ENCODE measurements at regions not wholly inside any gene's neighbourhood (a gene's known extent, or its start where the extent isn't known, plus 50 kb on each side); places are given as distances from the start of the nearest gene placed in this dataset.
"Not testable (repeated sequence)": the region's sequence is repeated elsewhere in the genome, so short reads cannot be mapped to it uniquely, and the experiment has no call there.

DNA sequence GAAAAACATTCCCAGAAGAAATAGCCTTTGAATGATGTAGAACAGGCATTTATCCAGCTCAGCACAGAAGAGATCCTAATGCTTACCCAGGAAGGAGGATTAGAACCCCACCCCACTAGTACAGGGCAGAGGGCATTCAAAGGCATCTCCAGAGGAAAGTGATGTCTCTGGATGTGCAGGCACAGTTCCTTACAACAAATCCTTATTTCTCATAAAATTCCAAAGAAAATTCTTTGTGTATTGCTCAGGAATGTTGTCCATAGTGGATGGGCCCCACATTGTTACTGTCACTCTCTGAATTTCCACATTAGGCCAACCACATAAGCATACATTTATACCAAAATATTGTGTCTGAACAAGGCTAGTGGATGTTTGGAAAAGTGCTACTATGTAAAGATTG lies 243.0 kb downstream of the ADRA2A start:
- H3K27me3 Mint-ChIP-seq: peaks cover 20% of the 10 kb centered on the region
- H3K9me3 Mint-ChIP-seq: no peaks in the 10 kb centered on the region
- no peaks in the 10 kb centered on the region for H3K36me3 Mint-ChIP-seq (ENCODE audit: low read depth)
- no peak overlapping the region for H3K4me3 Mint-ChIP-seq
- ATAC-seq: no peak
- DNase-seq: no peak
- H3K4me1 Mint-ChIP-seq: no peaks in the 10 kb centered on the region
- H3K27ac Mint-ChIP-seq: no peak overlapping the region

- H3K4me3 Mint-ChIP-seq: no peak overlapping the region
Observed at GRCh38 chr10:111323389-111323966, 246.6 kb downstream of the ADRA2A start.

GRCh38 chr10:111332174-111332573 lies 255.3 kb downstream of the ADRA2A start:
- not testable (repeated sequence) for H3K27ac Mint-ChIP-seq; H3K9me3 Mint-ChIP-seq; ATAC-seq; H3K4me1 Mint-ChIP-seq; DNase-seq; H3K4me3 Mint-ChIP-seq; H3K27me3 Mint-ChIP-seq; H3K36me3 Mint-ChIP-seq (ENCODE audit: low read depth)

More at GRCh38 chr10:111323389-111323966, 246.6 kb downstream of the ADRA2A start:
- ATAC-seq: no peak
- no peaks in the 10 kb centered on the region for H3K9me3 Mint-ChIP-seq
- H3K4me1 Mint-ChIP-seq: no peaks in the 10 kb centered on the region
- no peak for DNase-seq
- no peaks in the 10 kb centered on the region for H3K36me3 Mint-ChIP-seq (ENCODE audit: low read depth)
- H3K27ac Mint-ChIP-seq: no peak overlapping the region
- H3K27me3 Mint-ChIP-seq: peaks cover 18% of the 10 kb centered on the region

DNA sequence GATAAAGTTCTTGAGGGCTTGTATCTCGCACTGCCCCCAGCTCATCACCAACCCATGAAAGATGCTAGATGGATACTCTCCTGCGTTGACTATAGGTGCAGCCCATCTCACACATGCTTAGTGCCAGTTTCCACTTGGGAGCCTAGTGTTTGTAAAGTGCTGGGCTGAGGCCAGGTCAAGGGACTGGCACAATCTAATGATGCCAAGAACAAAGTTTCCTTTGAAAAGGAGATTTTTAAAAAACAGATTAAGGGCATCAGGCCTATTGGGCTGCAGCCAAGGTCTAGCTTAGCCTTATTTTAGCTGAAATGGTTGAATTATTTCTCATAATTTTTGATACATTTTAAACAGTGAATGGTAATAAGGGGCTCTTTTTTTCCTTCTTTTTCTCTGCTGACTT lies 259.0 kb downstream of the ADRA2A start:
- no peaks in the 10 kb centered on the region for H3K4me1 Mint-ChIP-seq
- ATAC-seq (no peak), DNase-seq (no peak)
- H3K9me3 Mint-ChIP-seq: peaks cover 17% of the 10 kb centered on the region
- no peak overlapping the region for H3K4me3 Mint-ChIP-seq
- H3K36me3 Mint-ChIP-seq (ENCODE audit: low read depth): no peaks in the 10 kb centered on the region
- H3K27me3 Mint-ChIP-seq: peaks cover 3% of the 10 kb centered on the region
- H3K27ac Mint-ChIP-seq: no peak overlapping the region

DNA sequence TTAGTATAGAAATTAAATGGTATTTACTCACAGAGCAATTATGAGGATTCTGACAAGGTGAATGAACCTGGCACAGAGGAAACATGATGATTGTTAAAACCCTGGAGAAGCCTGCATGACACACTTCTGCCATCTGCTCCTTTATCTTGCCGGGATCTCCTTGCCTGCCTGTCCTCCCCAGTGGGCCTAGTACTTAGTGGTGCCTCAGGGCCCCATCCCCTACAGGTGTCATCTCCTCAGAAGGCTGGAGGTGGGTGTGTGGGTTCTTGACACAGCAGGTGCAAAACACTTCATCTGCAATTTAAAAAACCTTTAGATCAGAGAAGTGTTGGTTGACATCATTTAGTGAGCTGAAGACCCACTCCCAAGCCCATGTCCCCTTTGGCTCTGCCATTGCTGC lies 261.2 kb downstream of the ADRA2A start:
- Mint-ChIP-seq H3K9me3 (peaks cover 28% of the 10 kb centered on the region), H3K27ac (no peak overlapping the region), H3K4me3 (no peak overlapping the region), H3K4me1 (no peaks in the 10 kb centered on the region), H3K36me3 (ENCODE audit: low read depth) (peaks cover 2% of the 10 kb centered on the region), H3K27me3 (peaks cover 3% of the 10 kb centered on the region)
- DNase-seq (no peak), ATAC-seq (no peak)

DNA sequence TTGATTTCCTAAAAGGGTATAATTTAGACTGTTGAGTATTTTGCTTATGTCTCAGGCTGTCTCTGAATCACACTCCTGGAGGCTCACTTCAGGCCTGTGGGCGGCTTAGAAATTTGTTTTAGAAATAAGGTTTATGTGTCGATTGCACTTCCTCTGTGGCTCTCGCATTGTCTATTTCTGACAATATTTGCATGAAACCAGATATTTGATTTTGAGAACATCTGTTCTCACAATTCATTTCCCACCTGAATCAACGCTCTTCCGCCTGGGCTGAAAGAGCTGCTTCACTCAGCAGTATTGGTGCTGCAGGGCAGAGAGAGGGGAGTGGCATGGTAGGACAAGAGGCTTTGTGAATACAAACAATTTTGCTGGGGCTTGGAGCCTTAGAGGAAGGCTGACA lies 262.0 kb downstream of the ADRA2A start:
- DNase-seq (no peak), ATAC-seq (no peak)
- H3K9me3 Mint-ChIP-seq: peaks cover 28% of the 10 kb centered on the region
- H3K4me3 Mint-ChIP-seq: no peak overlapping the region
- H3K4me1 Mint-ChIP-seq: no peaks in the 10 kb centered on the region
- peaks cover 2% of the 10 kb centered on the region for H3K36me3 Mint-ChIP-seq (ENCODE audit: low read depth)
- peaks cover 3% of the 10 kb centered on the region for H3K27me3 Mint-ChIP-seq
- no peak overlapping the region for H3K27ac Mint-ChIP-seq

- H3K4me1 Mint-ChIP-seq: no peaks in the 10 kb centered on the region
- H3K4me3 Mint-ChIP-seq: no peak overlapping the region
- H3K27ac Mint-ChIP-seq: no peak overlapping the region
- no peaks in the 10 kb centered on the region for H3K27me3 Mint-ChIP-seq
- peaks cover 2% of the 10 kb centered on the region for H3K36me3 Mint-ChIP-seq (ENCODE audit: low read depth)
- DNase-seq (no peak), ATAC-seq (no peak)
- H3K9me3 Mint-ChIP-seq: peaks cover 28% of the 10 kb centered on the region
Observed at GRCh38 chr10:111344804-111345203, 268.0 kb downstream of the ADRA2A start.

GRCh38 chr10:111347386-111348013 lies 270.7 kb downstream of the ADRA2A start:
- DNase-seq (no peak), ATAC-seq (no peak)
- peaks cover 2% of the 10 kb centered on the region for H3K9me3 Mint-ChIP-seq
- H3K27me3 Mint-ChIP-seq: peaks cover 5% of the 10 kb centered on the region
- no peak overlapping the region for H3K27ac Mint-ChIP-seq
- no peaks in the 10 kb centered on the region for H3K4me1 Mint-ChIP-seq
- no peaks in the 10 kb centered on the region for H3K36me3 Mint-ChIP-seq (ENCODE audit: low read depth)
- no peak overlapping the region for H3K4me3 Mint-ChIP-seq

DNA sequence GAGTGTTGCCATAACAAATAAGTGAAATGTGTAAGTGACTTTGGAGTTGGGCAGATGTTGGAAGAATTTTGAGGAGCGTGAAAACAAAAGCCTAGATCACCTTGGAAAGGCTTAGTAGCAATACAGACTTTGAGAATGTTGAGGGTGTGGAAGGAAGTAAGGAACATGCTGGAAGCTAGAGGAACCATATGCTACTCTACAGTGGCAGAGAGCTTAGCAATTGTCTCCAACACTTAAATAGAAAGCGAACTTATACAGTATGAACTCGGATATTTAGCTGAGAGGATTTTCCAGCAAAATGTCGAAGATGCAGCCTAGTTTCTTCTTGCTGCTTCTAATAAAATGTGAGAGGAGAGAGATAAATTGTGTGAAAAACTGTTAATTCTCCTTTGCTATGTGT lies 271.2 kb downstream of the ADRA2A start:
- Mint-ChIP-seq H3K27me3 (peaks cover 7% of the 10 kb centered on the region), H3K9me3 (no peaks in the 10 kb centered on the region), H3K27ac (no peak overlapping the region), H3K4me1 (no peaks in the 10 kb centered on the region), H3K36me3 (ENCODE audit: low read depth) (no peaks in the 10 kb centered on the region), H3K4me3 (no peak overlapping the region)
- DNase-seq: no peak
- ATAC-seq: no peak

DNA sequence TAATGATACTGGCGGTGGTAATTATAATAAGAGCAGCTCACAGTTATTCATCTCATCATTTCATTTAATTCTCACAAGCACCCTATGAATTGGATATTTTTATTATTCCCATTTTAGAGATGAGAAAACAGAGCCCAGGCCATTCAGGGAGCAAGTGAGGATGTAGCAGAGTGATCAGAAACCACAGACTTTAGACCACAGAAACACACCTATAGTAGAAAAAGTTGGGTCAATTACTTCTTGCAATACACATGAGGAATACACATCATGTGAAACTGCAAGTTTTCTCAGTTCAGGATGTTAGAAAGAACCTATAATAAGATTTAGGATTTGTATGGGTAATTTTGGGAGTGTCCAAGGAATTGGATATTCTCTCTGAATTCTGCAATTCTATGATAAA lies 278.0 kb downstream of the ADRA2A start:
- H3K9me3 Mint-ChIP-seq: no peaks in the 10 kb centered on the region
- ATAC-seq (no peak), DNase-seq (no peak)
- no peaks in the 10 kb centered on the region for H3K4me1 Mint-ChIP-seq
- no peak overlapping the region for H3K4me3 Mint-ChIP-seq
- no peaks in the 10 kb centered on the region for H3K36me3 Mint-ChIP-seq (ENCODE audit: low read depth)
- H3K27ac Mint-ChIP-seq: no peak overlapping the region
- peaks cover 13% of the 10 kb centered on the region for H3K27me3 Mint-ChIP-seq

DNA sequence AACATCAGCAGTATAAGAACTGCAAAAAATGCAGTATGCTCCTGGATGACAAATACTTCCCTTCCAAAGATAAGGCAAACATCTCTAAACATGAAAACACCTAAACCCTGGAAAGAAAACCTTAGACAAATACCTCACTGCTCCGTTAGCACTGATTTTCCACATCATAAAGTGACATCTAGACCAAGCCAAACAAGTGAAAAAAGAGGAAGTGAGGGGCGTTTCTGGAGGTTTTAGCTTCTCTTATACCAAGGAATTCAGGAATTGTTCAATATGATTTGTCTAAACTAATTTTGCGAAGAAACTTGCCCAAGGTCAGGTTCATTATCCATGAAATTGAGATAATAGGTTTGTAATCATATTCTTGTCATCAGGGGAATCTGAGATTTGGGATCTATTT lies 279.7 kb downstream of the ADRA2A start:
- Mint-ChIP-seq H3K9me3 (no peaks in the 10 kb centered on the region), H3K27ac (no peak overlapping the region), H3K27me3 (peaks cover 11% of the 10 kb centered on the region), H3K4me3 (no peak overlapping the region), H3K36me3 (ENCODE audit: low read depth) (no peaks in the 10 kb centered on the region), H3K4me1 (no peaks in the 10 kb centered on the region)
- ATAC-seq: no peak
- no peak for DNase-seq

GRCh38 chr10:111357859-111358258 lies 281.0 kb downstream of the ADRA2A start:
- Mint-ChIP-seq H3K4me3 (no peak overlapping the region), H3K27ac (no peak overlapping the region), H3K27me3 (peaks cover 10% of the 10 kb centered on the region), H3K9me3 (no peaks in the 10 kb centered on the region), H3K4me1 (no peaks in the 10 kb centered on the region), H3K36me3 (ENCODE audit: low read depth) (no peaks in the 10 kb centered on the region)
- DNase-seq (no peak), ATAC-seq (no peak)

DNA sequence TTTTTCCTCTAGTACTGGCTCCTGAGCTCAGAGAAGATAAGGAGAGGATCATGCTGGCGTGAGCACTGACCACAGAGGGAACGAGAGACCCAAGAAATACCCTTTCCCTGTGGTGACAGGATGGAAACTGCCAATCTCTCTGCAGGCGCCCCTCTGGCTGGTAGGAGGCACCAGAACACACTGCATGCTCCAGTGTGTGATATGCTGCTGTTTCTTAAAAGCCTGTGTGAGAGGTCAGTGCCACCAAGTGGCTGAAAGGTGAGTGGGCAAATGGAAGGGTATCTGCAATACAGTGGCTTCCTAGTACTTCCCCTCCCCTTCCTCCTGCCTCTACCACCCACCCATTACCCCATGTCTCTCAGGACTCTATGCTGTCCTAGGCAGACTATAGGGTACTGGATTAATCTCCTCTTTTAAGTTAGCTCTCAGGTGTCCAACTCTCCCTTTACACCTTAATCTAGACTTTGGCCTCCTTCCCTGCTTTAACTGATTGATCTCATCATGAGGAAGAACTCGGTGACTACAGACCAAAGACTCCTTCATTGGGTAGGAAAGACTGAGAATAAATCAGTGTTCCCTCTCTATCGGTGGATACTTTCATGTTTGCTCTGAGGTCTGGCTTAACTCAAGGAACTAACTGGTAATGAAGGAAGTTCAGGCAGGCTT lies 283.6 kb downstream of the ADRA2A start:
- Mint-ChIP-seq H3K27ac (no peak overlapping the region), H3K4me3 (no peak overlapping the region), H3K27me3 (peaks cover 13% of the 10 kb centered on the region), H3K9me3 (no peaks in the 10 kb centered on the region), H3K36me3 (ENCODE audit: low read depth) (no peaks in the 10 kb centered on the region), H3K4me1 (no peaks in the 10 kb centered on the region)
- ATAC-seq (peak; percentile 46), DNase-seq (no peak)

DNA sequence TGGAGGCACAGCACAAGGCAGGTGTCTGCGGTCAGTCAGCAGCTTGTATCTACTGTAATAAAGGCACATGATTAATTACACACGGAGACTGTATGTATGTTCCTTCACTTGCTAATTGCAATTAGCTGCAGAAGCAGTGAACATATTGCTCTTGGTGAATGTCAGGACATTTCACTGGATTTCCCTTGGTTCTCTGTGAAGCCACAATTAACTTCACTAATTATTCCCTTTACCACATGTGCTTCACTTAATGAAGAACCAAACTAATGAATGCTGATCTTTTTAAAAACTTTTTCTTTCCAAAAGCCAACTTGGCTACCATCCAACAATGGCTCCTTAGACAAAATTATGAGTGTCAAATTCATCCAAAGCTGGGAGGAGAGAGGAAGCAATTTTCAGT lies 290.7 kb downstream of the ADRA2A start:
- DNase-seq: no peak
- Mint-ChIP-seq H3K27ac (no peak overlapping the region), H3K27me3 (peaks cover 18% of the 10 kb centered on the region), H3K9me3 (no peaks in the 10 kb centered on the region), H3K4me1 (no peaks in the 10 kb centered on the region), H3K4me3 (no peak overlapping the region), H3K36me3 (ENCODE audit: low read depth) (no peaks in the 10 kb centered on the region)
- ATAC-seq: no peak

GRCh38 chr10:111370101-111370500 lies 293.3 kb downstream of the ADRA2A start:
- no peak overlapping the region for H3K27ac Mint-ChIP-seq
- no peaks in the 10 kb centered on the region for H3K4me1 Mint-ChIP-seq
- H3K9me3 Mint-ChIP-seq: no peaks in the 10 kb centered on the region
- no peak for ATAC-seq
- peaks cover 13% of the 10 kb centered on the region for H3K27me3 Mint-ChIP-seq
- no peaks in the 10 kb centered on the region for H3K36me3 Mint-ChIP-seq (ENCODE audit: low read depth)
- no peak for DNase-seq
- no peak overlapping the region for H3K4me3 Mint-ChIP-seq
